IPS-15b (cell line): ENCODE measurements at regions not wholly inside any gene's neighbourhood (a gene's known extent, or its start where the extent isn't known, plus 50 kb on each side); places are given as distances from the start of the nearest gene placed in this dataset.

Experiments used
- H3K27me3 ChIP-seq: one replicate; pipeline ENCODE4 v1.6.1; 2013; ENCODE audit warnings: low read length; ENCODE audit not compliant: control insufficient read depth, insufficient read depth
- H3K36me3 ChIP-seq: one replicate; pipeline ENCODE4 v1.6.1; 2013; ENCODE audit warnings: low read length; ENCODE audit not compliant: control insufficient read depth, insufficient read depth
- H3K4me1 ChIP-seq: one replicate; pipeline ENCODE4 v1.6.1; 2013; ENCODE audit warnings: mild to moderate bottlenecking, low read length; ENCODE audit not compliant: control insufficient read depth, insufficient read depth
- H3K4me3 ChIP-seq: one replicate; pipeline ENCODE4 v1.5.1; 2013; ENCODE audit warnings: low read depth, low read length
- H3K9ac ChIP-seq: one replicate; pipeline ENCODE4 v1.6.1; 2013; ENCODE audit warnings: low read depth, mild to moderate bottlenecking, low read length
- H3K9me3 ChIP-seq: one replicate; pipeline ENCODE4 v1.6.1; 2013; ENCODE audit warnings: mild to moderate bottlenecking, low read length; ENCODE audit not compliant: control insufficient read depth, insufficient read depth

- no peak overlapping the region for H3K9ac ChIP-seq
- H3K4me3 ChIP-seq = no peak overlapping the region
- no peaks in the 10 kb centered on the region for H3K27me3 ChIP-seq
- H3K4me1 ChIP-seq = peaks cover under 1% of the 10 kb centered on the region
- H3K36me3 ChIP-seq = no peaks in the 10 kb centered on the region
- no peaks in the 10 kb centered on the region for H3K9me3 ChIP-seq
These were observed 94.2 kb upstream of the CTNND2 start for GRCh38 chr5:11998397-11998796.

GRCh38 chr5:11997942-11998341, 93.7 kb upstream of the CTNND2 start:
- Histone ChIP-seq H3K36me3 (no peaks in the 10 kb centered on the region), H3K9me3 (no peaks in the 10 kb centered on the region)

GRCh38 chr5:11992518-11992917, 88.3 kb upstream of the CTNND2 start:
- H3K9ac ChIP-seq = no peak overlapping the region
- H3K36me3 ChIP-seq = no peaks in the 10 kb centered on the region
- no peak overlapping the region for H3K4me3 ChIP-seq
- H3K9me3 ChIP-seq = no peaks in the 10 kb centered on the region
- no peaks in the 10 kb centered on the region for H3K27me3 ChIP-seq
- H3K4me1 ChIP-seq = no peaks in the 10 kb centered on the region

More at GRCh38 chr5:11997942-11998341, 93.7 kb upstream of the CTNND2 start:
- no peaks in the 10 kb centered on the region for H3K27me3 ChIP-seq
- H3K4me1 ChIP-seq = no peaks in the 10 kb centered on the region
- no peak overlapping the region for H3K9ac ChIP-seq
- H3K4me3 ChIP-seq = no peak overlapping the region

GRCh38 chr5:11985993-11986392, 81.7 kb upstream of the CTNND2 start:
- Histone ChIP-seq H3K9me3 (no peaks in the 10 kb centered on the region), H3K4me1 (no peaks in the 10 kb centered on the region), H3K27me3 (no peaks in the 10 kb centered on the region), H3K4me3 (no peak overlapping the region), H3K36me3 (no peaks in the 10 kb centered on the region), H3K9ac (no peak overlapping the region)

- Histone ChIP-seq H3K36me3 (no peaks in the 10 kb centered on the region), H3K9me3 (no peaks in the 10 kb centered on the region), H3K9ac (no peak overlapping the region), H3K27me3 (no peaks in the 10 kb centered on the region), H3K4me1 (no peaks in the 10 kb centered on the region), H3K4me3 (no peak overlapping the region)
These were observed 80.0 kb upstream of the CTNND2 start for GRCh38 chr5:11984196-11984595.

GRCh38 chr5:11981986-11982385, 77.7 kb upstream of the CTNND2 start:
- Histone ChIP-seq H3K9ac (no peak overlapping the region), H3K9me3 (no peaks in the 10 kb centered on the region), H3K4me3 (no peak overlapping the region), H3K36me3 (no peaks in the 10 kb centered on the region), H3K27me3 (no peaks in the 10 kb centered on the region), H3K4me1 (no peaks in the 10 kb centered on the region)

- Histone ChIP-seq H3K27me3 (no peaks in the 10 kb centered on the region), H3K4me1 (no peaks in the 10 kb centered on the region), H3K9me3 (no peaks in the 10 kb centered on the region), H3K4me3 (no peak overlapping the region), H3K9ac (no peak overlapping the region), H3K36me3 (no peaks in the 10 kb centered on the region)
These were observed 73.7 kb upstream of the CTNND2 start for GRCh38 chr5:11977904-11978303.

- Histone ChIP-seq H3K9me3 (no peaks in the 10 kb centered on the region), H3K36me3 (no peaks in the 10 kb centered on the region), H3K9ac (no peak overlapping the region), H3K4me1 (no peaks in the 10 kb centered on the region), H3K27me3 (no peaks in the 10 kb centered on the region), H3K4me3 (no peak overlapping the region)
These were observed 69.2 kb upstream of the CTNND2 start for GRCh38 chr5:11973469-11973868.

- no peaks in the 10 kb centered on the region for H3K36me3 ChIP-seq
- no peaks in the 10 kb centered on the region for H3K27me3 ChIP-seq
- no peaks in the 10 kb centered on the region for H3K4me1 ChIP-seq
- H3K9me3 ChIP-seq = no peaks in the 10 kb centered on the region
- H3K9ac ChIP-seq = no peak overlapping the region
- H3K4me3 ChIP-seq = no peak overlapping the region
These were observed 59.0 kb upstream of the CTNND2 start for GRCh38 chr5:11963227-11963626.

- H3K9me3 ChIP-seq = no peaks in the 10 kb centered on the region
- no peaks in the 10 kb centered on the region for H3K4me1 ChIP-seq
- no peak overlapping the region for H3K9ac ChIP-seq
- no peak overlapping the region for H3K4me3 ChIP-seq
- no peaks in the 10 kb centered on the region for H3K36me3 ChIP-seq
- H3K27me3 ChIP-seq = no peaks in the 10 kb centered on the region
These were observed 57.9 kb upstream of the CTNND2 start for GRCh38 chr5:11962122-11962521.

- H3K4me1 ChIP-seq = no peaks in the 10 kb centered on the region
- H3K4me3 ChIP-seq = no peak overlapping the region
- no peak overlapping the region for H3K9ac ChIP-seq
- H3K36me3 ChIP-seq = no peaks in the 10 kb centered on the region
- H3K9me3 ChIP-seq = no peaks in the 10 kb centered on the region
- no peaks in the 10 kb centered on the region for H3K27me3 ChIP-seq
These were observed 54.1 kb upstream of the CTNND2 start for GRCh38 chr5:11958321-11958720.

GRCh38 chr5:11955331-11955730, 51.1 kb upstream of the CTNND2 start:
- H3K4me3 ChIP-seq = no peak overlapping the region
- no peak overlapping the region for H3K9ac ChIP-seq
- no peaks in the 10 kb centered on the region for H3K9me3 ChIP-seq
- H3K36me3 ChIP-seq = no peaks in the 10 kb centered on the region
- no peaks in the 10 kb centered on the region for H3K27me3 ChIP-seq
- no peaks in the 10 kb centered on the region for H3K4me1 ChIP-seq
